Activated CD8-positive, alpha-beta T cell treated with anti-CD3 and anti-CD28 coated beads for 36 hours (primary cell): ENCODE measurements at regions not wholly inside any gene's neighbourhood (a gene's known extent, or its start where the extent isn't known, plus 50 kb on each side); places are given as distances from the start of the nearest gene placed in this dataset.

ENCODE experiments used
- ATAC-seq: fragments of 200-7000 bp; cut with Tn5 transposase; one replicate; pipeline ENCODE4 v1.10.0; 2021; ENCODE audit warnings: mild to moderate bottlenecking, moderate library complexity
- CTCF ChIA-PET: fragments of 350-600 bp; sonication (Branson Sonifier 250); formaldehyde crosslinking; loops from one replicate; lab custom pipeline; 2021; ENCODE audit warnings: antibody characterized with exemption; lab: Charles Lee
- POLR2A ChIA-PET: fragments of 350-600 bp; sonication (Branson Sonifier 250); formaldehyde crosslinking; loops from one replicate; lab custom pipeline; 2021; ENCODE audit warnings: antibody characterized with exemption; lab: Charles Lee
- DNase-seq: peaks from one replicate; pipeline ENCODE4 v3.0.0-alpha.2; 2020
- H3K27ac Mint-ChIP-seq: one replicate; pipeline ENCODE4 v1.8.0; 2021; ENCODE audit warnings: mild to moderate bottlenecking, mixed read lengths
- H3K27me3 Mint-ChIP-seq: one replicate; pipeline ENCODE4 v1.8.0; 2021; ENCODE audit warnings: mixed read lengths
- H3K36me3 Mint-ChIP-seq: one replicate; pipeline ENCODE4 v1.8.0; 2021; ENCODE audit warnings: low read depth, mixed read lengths
- H3K4me1 Mint-ChIP-seq: one replicate; pipeline ENCODE4 v1.8.0; 2021; ENCODE audit warnings: low read depth, mixed read lengths
- H3K4me3 Mint-ChIP-seq: one replicate; pipeline ENCODE4 v1.8.0; 2021; ENCODE audit warnings: mild to moderate bottlenecking, moderate library complexity, mixed read lengths
- H3K9me3 Mint-ChIP-seq: one replicate; pipeline ENCODE4 v1.8.0; 2021; ENCODE audit warnings: mixed read lengths
- CTCF ChIP-seq: fragments of 200-600 bp; IDR thresholded peaks from one replicate; pipeline ENCODE4 v1.8.0; 2022; ENCODE audit warnings: antibody characterized with exemption, mild to moderate bottlenecking
- intact Hi-C: fragments of 100-400 bp; cut with micrococcal nuclease; formaldehyde crosslinking; loops from one replicate; pipeline ENCODE4 v1.10.0; 2022

DNA sequence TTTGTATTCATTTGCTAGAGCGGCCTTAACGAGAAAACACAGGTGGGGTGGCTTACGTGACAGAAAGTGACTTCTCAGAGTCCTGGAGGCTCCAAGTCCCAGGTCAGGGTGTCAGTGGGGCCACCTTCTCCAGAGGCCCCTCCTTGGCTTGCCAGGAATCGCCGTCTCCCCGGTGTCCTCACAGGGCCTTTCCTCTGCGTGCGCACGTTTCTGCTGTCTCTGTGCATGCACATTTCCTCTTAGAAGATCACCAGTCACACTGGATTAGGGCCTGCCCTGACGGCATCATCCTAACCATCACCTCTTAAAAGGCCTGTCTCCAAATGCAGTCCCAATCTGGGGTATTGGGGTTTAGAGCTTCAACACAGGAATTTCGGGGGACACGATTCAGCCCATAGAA is 63.8 kb upstream of the HELT start:
- Mint-ChIP-seq H3K27me3 (peaks cover 2% of the 10 kb centered on the region), H3K4me3 (no peak overlapping the region), H3K4me1 (no peaks in the 10 kb centered on the region), H3K9me3 (no peaks in the 10 kb centered on the region), H3K27ac (no peak overlapping the region), H3K36me3 (no peaks in the 10 kb centered on the region)
- intact Hi-C loops: no loop called here
- no peak for TF ChIP-seq CTCF
- no peak for DNase-seq
- CTCF ChIA-PET: no interaction called here
- POLR2A ChIA-PET: no interaction called here
- no peak for ATAC-seq

- Mint-ChIP-seq H3K4me3 (no peak overlapping the region), H3K4me1 (no peaks in the 10 kb centered on the region), H3K9me3 (no peaks in the 10 kb centered on the region), H3K27ac (no peak overlapping the region), H3K27me3 (peaks cover 2% of the 10 kb centered on the region), H3K36me3 (no peaks in the 10 kb centered on the region)
- DNase-seq (no peak), ATAC-seq (no peak)
- ChIA-PET POLR2A (no interaction called here), CTCF (no interaction called here)
- no peak for TF ChIP-seq CTCF
- intact Hi-C loops: no loop called here
Measured at GRCh38 chr4:184955116-184955515, 63.2 kb upstream of the HELT start.

GRCh38 chr4:184955636-184956035 is 62.7 kb upstream of the HELT start:
- no peak for TF ChIP-seq CTCF
- H3K27me3 Mint-ChIP-seq: peaks cover 2% of the 10 kb centered on the region
- no peaks in the 10 kb centered on the region for H3K36me3 Mint-ChIP-seq
- no peak overlapping the region for H3K4me3 Mint-ChIP-seq
- CTCF ChIA-PET: no interaction called here
- intact Hi-C loops: no loop called here
- H3K27ac Mint-ChIP-seq: no peak overlapping the region
- no peak for DNase-seq
- H3K9me3 Mint-ChIP-seq: no peaks in the 10 kb centered on the region
- no peaks in the 10 kb centered on the region for H3K4me1 Mint-ChIP-seq
- no peak for ATAC-seq
- POLR2A ChIA-PET: no interaction called here

GRCh38 chr4:184957446-184958115 is 60.7 kb upstream of the HELT start:
- Mint-ChIP-seq H3K9me3 (no peaks in the 10 kb centered on the region), H3K4me1 (no peaks in the 10 kb centered on the region), H3K27me3 (peaks cover 2% of the 10 kb centered on the region), H3K36me3 (no peaks in the 10 kb centered on the region), H3K27ac (no peak overlapping the region), H3K4me3 (no peak overlapping the region)
- no peak for TF ChIP-seq CTCF
- intact Hi-C loops: no loop called here
- DNase-seq: no peak
- CTCF ChIA-PET: interaction anchor here (1.0 kb wide), 1 partner anchor 212 kb away, joined by 3 read pairs; no protein-coding TSS in a partner anchor
- ATAC-seq: no peak
- POLR2A ChIA-PET: no interaction called here

DNA sequence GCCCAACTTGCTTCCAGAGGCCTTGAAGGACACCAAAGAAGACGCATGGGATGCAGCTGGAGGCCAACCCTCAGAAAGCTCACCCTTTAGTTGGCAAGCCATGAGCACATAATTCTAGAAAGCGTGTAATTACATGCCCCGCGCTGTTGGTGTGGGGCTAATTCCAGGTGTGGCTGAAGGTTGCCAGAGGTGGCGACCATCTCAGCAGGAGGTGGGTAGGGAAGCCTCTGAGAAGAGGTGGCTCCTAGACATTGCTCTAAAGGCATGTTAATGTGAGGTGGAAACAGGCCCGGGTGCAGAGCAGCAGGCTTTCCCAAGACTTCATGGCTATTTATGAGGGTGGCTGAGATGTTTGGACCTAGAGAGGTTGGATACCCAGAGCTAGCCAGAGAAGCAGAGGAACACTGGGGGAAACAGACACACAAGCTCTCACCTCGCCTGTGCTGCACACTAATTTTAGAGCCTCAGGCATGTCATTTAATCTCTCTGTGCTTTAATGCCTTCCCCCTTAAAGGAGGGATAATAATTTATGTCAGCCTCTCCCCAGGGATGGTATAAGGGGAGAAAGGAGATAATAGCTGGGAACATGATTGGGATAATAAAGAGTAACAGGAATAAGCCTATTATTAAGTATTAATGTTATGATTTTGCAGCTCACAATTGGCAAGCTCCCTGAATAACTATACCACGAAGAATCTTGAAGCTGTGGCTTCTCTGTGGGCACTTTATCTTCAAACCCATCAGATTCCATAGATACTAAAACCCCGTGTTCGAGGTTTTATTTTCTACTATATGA is 60.0 kb upstream of the HELT start:
- Mint-ChIP-seq H3K36me3 (no peaks in the 10 kb centered on the region), H3K27ac (no peak overlapping the region), H3K4me3 (no peak overlapping the region), H3K9me3 (no peaks in the 10 kb centered on the region), H3K4me1 (no peaks in the 10 kb centered on the region), H3K27me3 (peaks cover 2% of the 10 kb centered on the region)
- ATAC-seq: no peak
- DNase-seq: no peak
- TF ChIP-seq CTCF: no peak
- CTCF ChIA-PET: interaction anchor here (1.0 to 1.2 kb wide), 2 partner anchors 53 to 213 kb away, joined by 3 read pairs; no protein-coding TSS in a partner anchor
- POLR2A ChIA-PET: no interaction called here
- intact Hi-C loops: no loop called here
